NCI-H2107 treated with DMSO at 0.1 percent for 48 hours (cell line): ENCODE measurements at regions not wholly inside any gene's neighbourhood (a gene's known extent, or its start where the extent isn't known, plus 50 kb on each side); places are given as distances from the start of the nearest gene placed in this dataset.

ENCODE experiments used
- DNase-seq: peaks from one replicate; lab custom pipeline; 2025; ENCODE audit not compliant: unreplicated experiment; lab: John Stamatoyannopoulos, UW

GRCh38 chr4:89438102-89438831 is 130.7 kb upstream of the GPRIN3 start:
- DNase-seq: no peak

DNA sequence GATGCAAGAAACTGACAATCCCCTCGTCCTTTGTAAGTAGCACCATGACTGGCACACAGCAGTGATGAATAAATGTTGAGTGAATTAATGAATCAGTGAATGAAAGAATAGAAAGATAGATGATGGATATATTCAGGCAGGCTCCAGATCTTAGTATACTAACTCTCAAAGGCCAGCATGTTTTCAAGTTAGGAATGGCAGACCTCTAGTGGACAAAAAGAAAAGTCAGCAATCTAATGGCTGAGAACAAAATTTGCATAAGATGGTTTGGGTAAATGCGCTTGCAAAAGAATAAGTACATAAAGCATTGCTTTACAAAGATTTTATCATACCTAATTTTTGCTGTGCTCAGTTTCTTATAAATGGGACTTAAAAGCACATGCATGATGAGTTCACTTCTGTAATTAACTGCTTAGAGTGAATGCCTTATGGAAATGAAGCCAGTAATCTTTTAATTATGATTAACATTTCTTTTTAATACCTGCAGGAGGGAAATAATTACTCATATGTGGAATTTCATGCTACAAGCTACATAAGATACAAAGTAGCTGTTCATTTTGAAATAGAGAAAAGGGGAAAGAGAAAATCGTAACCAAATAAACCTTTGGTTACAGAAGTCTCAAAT is 126.9 kb upstream of the GPRIN3 start:
- peak; percentile 14 for DNase-seq

DNA sequence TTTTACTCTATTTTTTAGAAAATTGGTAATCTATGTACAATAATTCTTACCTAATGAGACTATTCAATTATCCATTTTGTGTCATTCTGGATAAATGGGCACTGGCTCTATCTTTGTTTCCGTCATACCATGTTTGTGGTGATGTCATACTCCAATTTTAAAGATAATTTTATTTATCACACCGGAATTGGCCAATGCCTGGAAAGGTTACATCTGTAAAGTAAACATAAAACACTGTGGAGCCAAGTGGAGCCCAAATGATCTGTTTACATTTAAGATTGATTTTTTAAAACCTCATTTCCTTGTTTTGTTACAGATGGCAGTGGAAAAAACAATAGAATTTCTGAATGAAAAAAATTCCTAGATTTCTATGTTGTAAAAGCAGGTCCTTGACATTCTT is 120.2 kb upstream of the GPRIN3 start:
- DNase-seq: no peak

DNA sequence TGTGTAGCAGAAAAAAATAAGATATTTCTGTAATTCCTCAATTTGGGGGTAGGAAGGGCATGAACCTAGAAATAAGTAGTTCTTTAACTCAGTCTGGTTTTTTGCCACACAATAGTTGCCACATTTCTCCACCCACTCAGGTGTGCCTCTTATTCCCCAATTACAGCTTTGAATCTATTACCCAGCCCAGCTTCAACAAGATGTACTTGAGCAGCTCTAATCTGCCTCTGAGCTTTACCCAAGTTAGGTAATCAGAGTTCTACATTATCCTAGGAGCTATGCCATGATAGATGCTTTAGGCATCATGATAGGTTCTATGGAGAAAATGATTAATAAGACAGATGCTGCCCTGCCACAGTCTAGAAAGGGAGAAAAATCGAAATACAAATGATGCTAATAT is 117.4 kb upstream of the GPRIN3 start:
- no peak for DNase-seq

DNA sequence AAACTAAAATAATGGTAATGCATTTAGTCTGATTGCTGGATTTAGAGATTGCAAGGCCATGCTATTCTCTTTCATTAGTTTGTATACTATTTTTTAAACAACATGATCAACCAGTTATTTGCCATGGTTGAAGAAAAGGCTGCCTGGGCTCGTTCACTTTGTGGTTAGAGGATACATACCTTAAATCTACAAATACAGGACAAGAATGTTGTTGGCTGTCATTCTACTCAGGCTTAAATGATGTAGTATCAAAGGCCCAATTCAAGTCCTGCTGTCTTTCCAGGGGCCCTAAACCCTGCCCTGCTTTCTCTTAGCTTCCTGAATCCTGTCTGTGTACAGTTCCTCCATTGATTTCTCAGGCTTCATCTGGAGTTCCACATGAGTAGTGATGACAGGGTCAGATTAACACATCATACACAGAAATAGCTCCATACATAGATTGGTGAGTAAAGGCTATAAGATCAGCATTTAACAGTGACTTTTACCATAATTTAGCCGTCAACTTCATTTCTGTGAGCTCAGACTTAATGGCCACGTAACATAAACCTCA is 114.9 kb upstream of the GPRIN3 start:
- no peak for DNase-seq

DNA sequence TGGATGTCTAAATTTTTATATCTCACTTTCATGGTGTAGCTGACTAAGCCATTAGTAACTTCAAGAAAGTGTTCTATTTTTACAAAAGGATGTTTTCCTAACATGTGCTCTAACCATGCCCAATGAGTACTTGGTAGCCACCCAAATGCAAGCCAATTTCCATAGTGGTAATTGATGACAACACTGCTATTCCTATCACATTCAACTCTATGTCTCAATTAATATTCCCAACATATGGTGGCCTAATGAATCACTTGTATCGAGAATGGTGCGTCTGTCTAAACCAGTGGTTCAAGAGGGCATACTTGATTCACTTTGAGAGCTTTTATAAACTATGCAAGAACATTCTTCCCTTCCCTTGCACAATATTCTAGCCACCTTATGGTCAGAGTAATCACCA is 112.9 kb upstream of the GPRIN3 start:
- no peak for DNase-seq

DNA sequence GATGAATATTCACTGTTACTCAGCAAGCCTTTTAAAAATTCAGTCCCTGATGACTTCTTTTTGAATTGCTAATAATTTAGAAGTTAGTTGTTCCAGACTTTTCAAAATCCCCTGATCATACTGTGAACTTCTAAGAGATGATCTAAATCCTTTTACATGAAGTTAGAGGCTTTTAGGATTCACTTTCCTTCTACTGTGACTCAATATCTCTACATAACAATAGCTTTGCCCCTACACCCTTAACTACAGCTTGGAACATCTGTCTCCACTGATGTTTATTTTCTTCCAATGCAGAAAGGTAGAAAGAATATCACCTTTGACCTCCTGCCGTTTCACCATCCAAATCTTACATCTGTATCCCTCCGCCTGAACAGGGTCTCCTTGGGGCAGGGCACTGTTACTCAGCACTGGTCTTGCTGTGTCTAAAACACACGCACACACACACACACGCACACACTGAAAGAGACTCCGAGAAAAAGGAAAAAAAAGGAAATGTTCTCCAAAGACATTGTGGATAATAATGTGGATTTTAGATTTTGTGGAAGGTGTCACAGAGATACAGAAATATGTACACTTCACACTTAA is 111.6 kb upstream of the GPRIN3 start:
- no peak for DNase-seq

DNA sequence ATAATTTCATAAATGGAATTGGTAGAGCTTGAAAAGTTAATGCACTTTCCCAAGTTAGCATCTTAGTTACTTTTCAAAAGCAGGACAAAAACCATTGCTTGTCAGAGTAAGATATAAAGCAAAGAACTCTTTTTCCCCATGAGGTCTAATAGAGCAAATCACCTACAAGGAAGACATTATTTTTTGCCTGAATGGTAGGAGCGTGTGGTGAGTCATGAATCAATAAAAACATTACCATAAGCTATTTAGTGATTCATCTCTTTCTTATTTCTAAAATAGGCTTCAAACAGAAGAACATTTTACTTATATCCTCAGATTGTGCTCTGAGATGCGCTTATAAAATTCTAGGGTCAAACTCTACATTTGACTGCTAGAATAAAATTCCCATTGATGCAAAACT is 109.4 kb upstream of the GPRIN3 start:
- DNase-seq: no peak

DNA sequence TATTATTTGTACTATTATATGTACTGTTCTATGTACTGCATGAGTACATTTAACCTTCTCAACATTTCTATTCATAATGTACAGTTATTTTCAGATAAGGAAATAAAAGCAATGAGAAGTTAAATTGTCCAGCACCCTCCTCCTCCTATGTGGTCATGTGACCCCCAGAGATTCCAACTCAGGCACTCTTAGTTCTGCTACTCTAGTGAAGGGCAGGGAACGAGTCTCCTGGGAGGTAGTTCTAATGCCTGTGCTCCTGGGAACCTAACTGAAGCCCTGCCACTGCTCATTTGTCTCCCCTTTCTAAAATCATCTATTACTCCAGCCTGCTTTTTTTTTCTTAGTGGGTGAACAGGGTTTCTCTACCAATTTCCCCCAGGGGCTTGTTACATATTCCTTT is 105.9 kb upstream of the GPRIN3 start:
- no peak for DNase-seq

GRCh38 chr4:89411539-89412309 is 104.1 kb upstream of the GPRIN3 start:
- no peak for DNase-seq

- DNase-seq: no peak
Measured at GRCh38 chr4:89410687-89411086, 103.1 kb upstream of the GPRIN3 start.

DNA sequence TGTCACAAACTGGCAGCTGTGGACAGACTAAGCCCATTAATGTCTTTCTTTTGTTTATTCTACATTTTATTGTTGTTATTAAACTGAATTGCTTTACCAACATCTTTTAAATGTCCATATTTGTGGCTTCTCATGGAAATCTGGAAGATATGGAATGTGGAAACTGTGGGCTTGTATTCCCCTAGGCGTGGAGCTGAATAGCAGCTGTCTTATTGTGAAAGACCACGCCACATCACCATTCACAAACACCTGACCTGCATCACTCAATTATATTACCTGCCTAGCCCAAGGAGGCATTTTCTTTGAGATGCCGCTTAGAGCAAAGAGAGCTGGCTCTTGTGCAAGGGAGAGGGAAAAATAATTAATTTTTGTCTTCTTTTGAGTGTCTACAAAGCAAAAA is 96.9 kb upstream of the GPRIN3 start:
- no peak for DNase-seq

DNA sequence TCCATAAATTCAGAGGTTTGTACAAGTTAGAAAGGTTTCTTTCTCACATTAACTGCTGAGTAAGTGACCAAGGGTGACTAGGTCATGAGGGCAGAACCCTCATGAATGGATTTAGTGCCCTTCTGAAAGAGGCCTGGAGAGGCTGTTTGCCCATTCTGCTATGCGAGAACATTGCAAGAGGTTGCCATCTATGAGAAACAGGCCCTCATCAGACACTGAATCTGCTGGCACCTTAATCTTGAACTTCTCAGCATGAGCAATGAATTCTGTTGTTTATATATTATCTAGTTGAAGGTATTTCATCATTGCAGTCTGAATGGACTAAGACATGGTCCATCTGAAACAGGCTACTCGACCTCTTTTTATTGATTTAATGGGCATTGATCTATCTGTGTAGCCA is 96.2 kb upstream of the GPRIN3 start:
- no peak for DNase-seq

DNA sequence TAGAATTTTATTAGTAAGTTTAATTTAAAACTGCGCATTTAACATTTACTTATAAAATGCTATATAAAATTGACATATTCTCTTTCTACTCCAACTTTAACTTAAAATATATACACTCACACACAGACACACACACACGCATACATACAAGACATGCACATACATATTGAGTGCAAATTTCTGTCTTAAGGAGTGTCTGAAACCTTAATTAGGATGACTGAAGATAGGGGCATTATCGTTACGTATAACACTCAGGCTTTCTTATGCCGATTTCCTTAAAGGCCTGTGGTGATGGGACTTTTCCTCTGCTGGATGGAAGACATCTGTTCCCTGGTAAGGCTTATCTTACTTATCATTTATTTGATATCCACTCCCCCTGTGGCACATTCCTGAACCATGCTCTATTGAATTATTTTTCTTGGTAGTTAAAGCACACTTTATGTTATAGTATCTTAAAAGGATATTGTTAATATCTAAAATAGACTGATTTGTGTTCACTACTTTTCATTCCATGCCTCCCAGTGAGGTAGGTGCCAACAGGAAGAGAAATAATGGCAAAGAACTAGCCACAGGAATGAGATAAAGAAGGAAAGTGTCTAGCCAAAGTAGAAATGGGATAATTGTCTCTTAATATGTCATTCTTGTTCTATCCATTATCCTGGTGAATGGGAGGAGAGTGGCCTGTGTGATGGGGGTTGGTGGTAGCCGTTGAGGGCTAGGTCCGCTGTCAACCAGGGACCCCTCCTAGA is 92.9 kb upstream of the GPRIN3 start:
- no peak for DNase-seq

- DNase-seq: no peak
Measured at GRCh38 chr4:89398644-89399043, 91.0 kb upstream of the GPRIN3 start.

DNA sequence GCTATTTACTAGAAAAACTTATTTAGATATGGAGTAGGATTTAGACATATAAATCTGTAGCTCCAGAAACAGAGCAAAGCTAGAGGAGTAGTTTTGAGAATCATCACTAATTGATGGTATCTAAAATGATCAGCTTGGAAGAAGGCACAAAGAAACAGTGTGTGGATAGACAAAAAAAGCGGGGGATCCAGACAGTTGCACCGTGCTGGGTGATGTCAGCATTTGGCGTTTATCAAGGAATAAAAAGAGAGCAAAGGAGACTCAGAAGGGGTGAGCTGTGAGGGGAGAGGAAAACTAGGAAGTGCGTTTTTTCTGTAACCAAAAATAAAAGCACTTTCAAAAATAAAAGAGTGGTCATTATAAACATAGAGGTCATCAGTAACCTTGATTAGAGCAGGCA is 90.5 kb upstream of the GPRIN3 start:
- DNase-seq: no peak

DNA sequence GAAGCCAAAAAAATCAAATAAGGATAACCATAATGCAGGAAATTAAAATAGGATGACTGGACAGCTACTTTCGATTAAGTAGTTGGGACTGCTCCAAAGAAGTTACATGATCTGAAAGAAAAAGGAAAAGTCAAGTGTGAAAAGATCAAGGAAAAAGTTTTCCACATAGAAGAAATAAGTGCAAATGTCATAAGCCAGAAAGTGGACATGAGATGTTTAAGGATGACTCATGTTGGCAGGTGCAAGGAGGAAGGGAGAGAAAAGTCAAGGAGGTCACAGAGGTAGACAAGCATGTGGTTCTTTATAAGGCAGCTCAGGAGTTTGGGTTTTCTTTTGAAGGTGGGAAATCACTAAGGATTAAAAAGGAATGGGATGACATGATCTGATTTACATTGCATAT is 89.8 kb upstream of the GPRIN3 start:
- no peak for DNase-seq

GRCh38 chr4:89382439-89382838 is 74.8 kb upstream of the GPRIN3 start:
- DNase-seq: no peak

- DNase-seq: no peak
Measured at GRCh38 chr4:89380980-89381379, 73.4 kb upstream of the GPRIN3 start.

DNA sequence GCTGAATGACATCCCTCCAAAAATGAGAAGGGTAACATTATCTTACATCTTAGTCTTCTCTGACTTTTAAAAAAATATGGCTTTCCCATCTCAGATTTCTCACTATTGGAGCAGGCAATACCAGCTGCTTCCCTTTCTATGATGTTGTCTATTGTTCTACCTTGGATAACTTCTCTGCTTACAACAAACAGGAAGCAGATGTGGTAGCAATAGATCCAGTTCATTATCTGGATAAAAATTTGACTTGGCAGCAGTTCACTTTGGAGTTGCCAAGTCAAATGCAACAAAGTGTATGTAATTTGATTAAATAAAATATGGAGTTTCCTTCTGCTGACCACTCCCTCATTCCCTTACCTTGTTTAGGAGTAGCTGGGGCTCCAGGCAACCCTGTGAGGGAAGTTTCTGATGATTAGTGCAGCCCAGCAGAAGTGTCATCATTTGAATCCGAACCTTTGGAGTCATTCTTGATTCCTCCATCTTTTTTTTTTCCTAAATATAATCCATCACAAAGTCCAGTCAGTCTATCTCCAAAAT is 72.0 kb upstream of the GPRIN3 start:
- DNase-seq: peak; percentile 58

DNA sequence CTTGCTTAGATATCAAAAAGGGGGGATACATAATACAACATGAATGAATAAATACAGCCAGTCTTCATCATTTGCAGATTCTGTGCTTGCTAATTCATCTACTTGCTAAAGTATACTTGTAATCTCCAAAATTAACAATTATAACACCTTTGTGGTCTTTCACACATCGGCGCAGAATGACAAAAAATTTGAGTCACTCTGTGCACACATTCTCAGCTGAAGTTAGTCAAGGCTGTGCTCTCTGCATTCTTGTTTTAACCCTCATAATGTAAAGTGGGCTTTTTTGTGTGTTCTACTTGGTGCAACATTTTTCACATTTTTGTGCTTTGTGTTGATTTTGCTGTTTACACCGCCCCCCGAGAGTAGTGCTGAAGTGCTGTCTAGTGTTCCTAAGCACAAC is 65.8 kb upstream of the GPRIN3 start:
- DNase-seq: no peak
